HEK293T (cell line): ENCODE measurements at regions not wholly inside any gene's neighbourhood (a gene's known extent, or its start where the extent isn't known, plus 50 kb on each side); places are given as distances from the start of the nearest gene placed in this dataset.

Experiments used
- CTCF ChIA-PET: fragments of 350-600 bp; formaldehyde crosslinking; extraction: SDS; loops from one replicate; lab custom pipeline; 2021; ENCODE audit warnings: antibody characterized with exemption, inconsistent platforms; lab: Yijun Ruan, JAX
- POLR2A ChIA-PET: fragments of 350-600 bp; formaldehyde crosslinking; extraction: SDS; loops from one replicate; lab custom pipeline; 2020; ENCODE audit warnings: antibody characterized with exemption, inconsistent platforms; lab: Yijun Ruan, JAX
- DNase-seq: peaks from one replicate; pipeline ENCODE4 v3.0.0; 2012; ENCODE audit warnings: mixed read lengths; ENCODE audit errors: extremely low spot score
- ARNT ChIP-seq: fragments of 450-650 bp; IDR thresholded peaks from 2 replicates; pipeline ENCODE4 v1.6.1; 2017; ENCODE audit warnings: mild to moderate bottlenecking
- BHLHE40 ChIP-seq: fragments of 450-650 bp; IDR thresholded peaks from 2 replicates; pipeline ENCODE4 v1.6.1; 2016; ENCODE audit warnings: mild to moderate bottlenecking, moderate library complexity, borderline replicate concordance
- CTBP1 ChIP-seq: fragments of 450-650 bp; IDR thresholded peaks from 2 replicates; pipeline ENCODE4 v1.6.1; 2016; ENCODE audit warnings: borderline replicate concordance
- ELF4 ChIP-seq: fragments of 450-650 bp; IDR thresholded peaks from 2 replicates; pipeline ENCODE4 v1.6.1; 2017; ENCODE audit warnings: antibody characterized with exemption
- FOXA1 ChIP-seq: fragments of 450-650 bp; IDR thresholded peaks from 2 replicates; pipeline ENCODE4 v1.6.1; 2016; ENCODE audit warnings: mild to moderate bottlenecking
- FOXK2 ChIP-seq: fragments of 450-650 bp; IDR thresholded peaks from 2 replicates; pipeline ENCODE4 v1.6.1; 2016; ENCODE audit warnings: mild to moderate bottlenecking
- FOXM1 ChIP-seq: fragments of 450-650 bp; IDR thresholded peaks from 2 replicates; pipeline ENCODE4 v1.6.1; 2017; ENCODE audit warnings: mild to moderate bottlenecking, borderline replicate concordance
- HDGF ChIP-seq: fragments of 450-650 bp; IDR thresholded peaks from 2 replicates; pipeline ENCODE4 v1.6.1; 2017; ENCODE audit warnings: antibody characterized with exemption, borderline replicate concordance
- L3MBTL2 ChIP-seq: fragments of 450-650 bp; conservative IDR thresholded peaks from 2 replicates; pipeline ENCODE4 v1.6.1; 2016; ENCODE audit warnings: mild to moderate bottlenecking
- LEF1 ChIP-seq: fragments of 450-650 bp; IDR thresholded peaks from 2 replicates; pipeline ENCODE4 v1.6.1; 2017; ENCODE audit warnings: mild to moderate bottlenecking, borderline replicate concordance
- NFRKB ChIP-seq: fragments of 450-650 bp; IDR thresholded peaks from 2 replicates; pipeline ENCODE4 v1.6.1; 2016; ENCODE audit warnings: mild to moderate bottlenecking, moderate library complexity
- SP1 ChIP-seq: fragments of 450-650 bp; IDR thresholded peaks from 2 replicates; pipeline ENCODE4 v1.6.1; 2017
- SUZ12 ChIP-seq: fragments of 450-650 bp; IDR thresholded peaks from 2 replicates; pipeline ENCODE4 v1.6.1; 2016; ENCODE audit warnings: mild to moderate bottlenecking
- TARDBP ChIP-seq: fragments of 450-650 bp; IDR thresholded peaks from 2 replicates; pipeline ENCODE4 v1.6.1; 2016
- ZNF384 ChIP-seq: fragments of 450-650 bp; IDR thresholded peaks from 2 replicates; pipeline ENCODE4 v1.6.1; 2016
- TF ChIP-seq, protein P1 (sequence below): fragments of 450-650 bp; IDR thresholded peaks from 2 replicates; pipeline ENCODE4 v1.6.1; 2016

DNA sequence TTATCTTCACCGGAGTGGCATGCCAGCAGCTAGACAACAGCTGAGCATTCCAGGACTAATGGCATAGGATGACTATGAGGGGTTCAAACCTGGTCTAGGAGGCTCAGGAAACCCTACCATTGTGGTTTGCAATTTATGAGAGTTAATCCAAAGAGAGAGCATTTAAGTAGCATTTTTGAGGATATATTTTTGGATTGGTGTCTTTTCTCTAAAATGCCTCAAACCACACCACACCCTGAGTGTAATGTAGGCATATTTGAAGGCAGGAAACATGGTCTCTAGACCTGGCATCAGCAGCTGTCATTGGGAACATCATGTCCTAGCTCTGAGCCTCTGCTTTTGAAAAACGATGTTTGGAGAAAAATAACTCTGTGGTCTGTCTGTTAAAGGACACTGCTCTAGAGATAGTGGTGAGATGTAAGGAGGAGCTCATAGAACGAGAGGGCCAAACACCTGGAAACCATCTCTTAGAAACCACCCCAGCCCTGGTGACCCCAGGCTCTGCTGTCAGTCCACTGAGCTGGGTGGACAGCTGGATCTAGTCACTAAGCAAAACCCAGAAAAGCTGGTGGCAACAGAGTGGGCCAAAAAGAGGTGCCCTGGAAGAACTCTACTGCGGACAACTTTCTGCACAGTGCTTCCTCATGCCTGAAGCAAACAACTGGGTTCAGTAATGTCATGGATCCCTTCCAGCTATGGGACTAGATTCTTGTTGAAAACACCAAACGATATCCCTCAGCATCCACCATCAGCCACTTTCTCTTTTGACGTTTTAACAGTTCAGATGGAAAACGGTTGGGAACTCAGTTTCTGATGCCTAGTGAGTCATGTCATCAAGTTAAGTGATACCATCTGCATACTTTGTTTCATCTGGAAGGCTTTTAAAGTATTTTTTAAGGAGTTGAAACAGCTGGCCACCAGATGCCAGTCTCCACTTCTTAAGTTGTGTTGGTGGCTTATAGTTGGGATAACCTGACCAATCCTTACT is 100.2 kb upstream of the C1QTNF7 start:
- CTCF ChIA-PET = no interaction called here
- no peak for TF ChIP-seq FOXA1
- TF ChIP-seq L3MBTL2 = no peak
- no peak for TF ChIP-seq SP1
- no peak for TF ChIP-seq ZNF384
- TF ChIP-seq, protein P1, sequence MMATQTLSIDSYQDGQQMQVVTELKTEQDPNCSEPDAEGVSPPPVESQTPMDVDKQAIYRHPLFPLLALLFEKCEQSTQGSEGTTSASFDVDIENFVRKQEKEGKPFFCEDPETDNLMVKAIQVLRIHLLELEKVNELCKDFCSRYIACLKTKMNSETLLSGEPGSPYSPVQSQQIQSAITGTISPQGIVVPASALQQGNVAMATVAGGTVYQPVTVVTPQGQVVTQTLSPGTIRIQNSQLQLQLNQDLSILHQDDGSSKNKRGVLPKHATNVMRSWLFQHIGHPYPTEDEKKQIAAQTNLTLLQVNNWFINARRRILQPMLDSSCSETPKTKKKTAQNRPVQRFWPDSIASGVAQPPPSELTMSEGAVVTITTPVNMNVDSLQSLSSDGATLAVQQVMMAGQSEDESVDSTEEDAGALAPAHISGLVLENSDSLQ = no peak
- no peak for TF ChIP-seq NFRKB
- no peak for TF ChIP-seq SUZ12
- TF ChIP-seq TARDBP = no peak
- TF ChIP-seq LEF1 = no peak
- TF ChIP-seq FOXK2 = no peak
- TF ChIP-seq HDGF = no peak
- no peak for TF ChIP-seq CTBP1
- TF ChIP-seq ARNT = no peak
- TF ChIP-seq BHLHE40 = no peak
- TF ChIP-seq ELF4 = no peak
- POLR2A ChIA-PET = no interaction called here
- no peak for DNase-seq

- DNase-seq = no peak
- CTCF ChIA-PET = interaction anchor here (0.7 kb wide), 1 partner anchor 85 kb away, joined by 3 read pairs; no protein-coding TSS in a partner anchor
- POLR2A ChIA-PET = no interaction called here
- TF ChIP-seq LEF1 (no peak), CTBP1 (no peak), FOXM1 (no peak), HDGF (no peak), SP1 (no peak), FOXK2 (no peak), FOXA1 (no peak)
- TF ChIP-seq, protein P1 = no peak
These were observed 95.9 kb upstream of the C1QTNF7 start for GRCh38 chr4:15331930-15332329.

- POLR2A ChIA-PET = no interaction called here
- CTCF ChIA-PET = interaction anchor here (0.7 kb wide), 1 partner anchor 85 kb away, joined by 3 read pairs; no protein-coding TSS in a partner anchor
These were observed 95.5 kb upstream of the C1QTNF7 start for GRCh38 chr4:15332377-15332776.

GRCh38 chr4:15333692-15334633 is 93.9 kb upstream of the C1QTNF7 start:
- TF ChIP-seq, protein P1 = no peak
- no peak for TF ChIP-seq SP1
- TF ChIP-seq SUZ12 = no peak
- TF ChIP-seq NFRKB = no peak
- TF ChIP-seq CTBP1 = no peak
- no peak for TF ChIP-seq FOXK2
- no peak for TF ChIP-seq TARDBP
- TF ChIP-seq HDGF = no peak
- no peak for TF ChIP-seq LEF1
- no peak for TF ChIP-seq ARNT
- no peak for TF ChIP-seq FOXA1
- no peak for TF ChIP-seq FOXM1
- TF ChIP-seq ZNF384 = no peak
- TF ChIP-seq ELF4 = no peak
- no peak for TF ChIP-seq BHLHE40
- no peak for TF ChIP-seq L3MBTL2
- ChIA-PET CTCF (no interaction called here), POLR2A (no interaction called here)
- DNase-seq = no peak

More at GRCh38 chr4:15332377-15332776, 95.5 kb upstream of the C1QTNF7 start:
- no peak for DNase-seq
- TF ChIP-seq CTBP1 = no peak
- TF ChIP-seq ZNF384 = no peak
- TF ChIP-seq SUZ12 = no peak
- no peak for TF ChIP-seq TARDBP
- TF ChIP-seq L3MBTL2 = no peak
- TF ChIP-seq FOXM1 = no peak
- no peak for TF ChIP-seq FOXK2
- TF ChIP-seq LEF1 = no peak
- no peak for TF ChIP-seq ARNT
- TF ChIP-seq HDGF = no peak
- no peak for TF ChIP-seq BHLHE40
- no peak for TF ChIP-seq SP1
- TF ChIP-seq, protein P1 = no peak
- TF ChIP-seq ELF4 = no peak
- no peak for TF ChIP-seq FOXA1
- TF ChIP-seq NFRKB = no peak
